GM23248 (cell line): ENCODE measurements at regions not wholly inside any gene's neighbourhood (a gene's known extent, or its start where the extent isn't known, plus 50 kb on each side); places are given as distances from the start of the nearest gene placed in this dataset.

ENCODE experiments used
- DNase-seq: peaks from one replicate; pipeline ENCODE4 v3.0.0-alpha.2; 2015
- H2AFZ ChIP-seq: fragments of 200-600 bp; sonication (generic); 2 replicates; pipeline ENCODE4 v1.6.1; 2016; ENCODE audit warnings: antibody characterized with exemption
- H3F3A ChIP-seq: fragments of 200-600 bp; sonication (generic); 2 replicates; pipeline ENCODE4 v1.6.1; 2016; ENCODE audit warnings: mild to moderate bottlenecking, antibody characterized with exemption, mixed run types; ENCODE audit not compliant: insufficient read depth
- H3K27ac ChIP-seq: fragments of 200-600 bp; sonication (generic); 2 replicates; pipeline ENCODE4 v1.5.1; 2016; ENCODE audit warnings: mild to moderate bottlenecking
- H3K27me3 ChIP-seq: fragments of 200-600 bp; sonication (generic); replicated peaks from 2 replicates; pipeline ENCODE4 v1.6.1; 2016; ENCODE audit warnings: mild to moderate bottlenecking; ENCODE audit not compliant: insufficient read depth
- H3K36me3 ChIP-seq: fragments of 200-600 bp; sonication (generic); 2 replicates; pipeline ENCODE4 v1.6.1; 2016; ENCODE audit warnings: low read depth, mild to moderate bottlenecking
- H3K4me1 ChIP-seq: fragments of 200-600 bp; sonication (generic); 2 replicates; pipeline ENCODE4 v1.6.1; 2016; ENCODE audit warnings: mild to moderate bottlenecking; ENCODE audit not compliant: insufficient read depth
- H3K4me2 ChIP-seq: fragments of 200-600 bp; sonication (generic); one replicate; pipeline ENCODE4 v1.6.1; 2016; ENCODE audit warnings: mild to moderate bottlenecking; ENCODE audit not compliant: unreplicated experiment
- H3K4me3 ChIP-seq: fragments of 200-600 bp; sonication (generic); 2 replicates; pipeline ENCODE4 v1.5.1; 2016; ENCODE audit warnings: mild to moderate bottlenecking
- H3K79me2 ChIP-seq: fragments of 200-600 bp; sonication (generic); 2 replicates; pipeline ENCODE4 v1.6.1; 2016; ENCODE audit warnings: mild to moderate bottlenecking; ENCODE audit not compliant: insufficient read depth
- H3K9ac ChIP-seq: fragments of 200-600 bp; sonication (generic); 2 replicates; pipeline ENCODE4 v1.6.1; 2016; ENCODE audit warnings: mild to moderate bottlenecking
- H3K9me2 ChIP-seq: fragments of 200-600 bp; sonication (generic); 2 replicates; pipeline ENCODE4 v1.6.1; 2016; ENCODE audit warnings: mixed run types, mild to moderate bottlenecking, moderate library complexity; ENCODE audit not compliant: insufficient read depth
- H3K9me3 ChIP-seq: fragments of 200-600 bp; sonication (generic); one replicate; pipeline ENCODE4 v1.6.1; 2017; ENCODE audit warnings: low read depth
- H4K20me1 ChIP-seq: fragments of 200-600 bp; sonication (generic); 2 replicates; pipeline ENCODE4 v1.6.0; 2016; ENCODE audit not compliant: insufficient read depth
- EZH2 ChIP-seq: fragments of 200-600 bp; sonication (generic); IDR thresholded peaks from 2 replicates; pipeline ENCODE4 v1.6.1; 2018; ENCODE audit warnings: antibody characterized with exemption, mild to moderate bottlenecking; ENCODE audit not compliant: insufficient read depth, poor library complexity, severe bottlenecking
- EZH2phosphoT487 ChIP-seq: fragments of 200-600 bp; sonication (generic); IDR thresholded peaks from 2 replicates; pipeline ENCODE4 v1.6.1; 2018; ENCODE audit warnings: antibody characterized with exemption, moderate library complexity, mild to moderate bottlenecking, low read depth; ENCODE audit not compliant: insufficient read depth
- WGBS, 2 experiments: methylation state at CpG; one replicate each; pipeline ENCODE4 v1.1.6; 2015 to 2017; ENCODE audit warnings: low lambda C conversion rate in 2 of 2, low coverage in 1 of 2; ENCODE audit errors: missing lambda C conversion rate in 2 of 2; 5-methylcytosine and 5-hydroxymethylcytosine counted together
- in situ Hi-C: fragments of 300-500 bp; cut with MboI; formaldehyde crosslinking; loops from 2 replicates; pipeline ENCODE4 v1.15.0; 2020

DNA sequence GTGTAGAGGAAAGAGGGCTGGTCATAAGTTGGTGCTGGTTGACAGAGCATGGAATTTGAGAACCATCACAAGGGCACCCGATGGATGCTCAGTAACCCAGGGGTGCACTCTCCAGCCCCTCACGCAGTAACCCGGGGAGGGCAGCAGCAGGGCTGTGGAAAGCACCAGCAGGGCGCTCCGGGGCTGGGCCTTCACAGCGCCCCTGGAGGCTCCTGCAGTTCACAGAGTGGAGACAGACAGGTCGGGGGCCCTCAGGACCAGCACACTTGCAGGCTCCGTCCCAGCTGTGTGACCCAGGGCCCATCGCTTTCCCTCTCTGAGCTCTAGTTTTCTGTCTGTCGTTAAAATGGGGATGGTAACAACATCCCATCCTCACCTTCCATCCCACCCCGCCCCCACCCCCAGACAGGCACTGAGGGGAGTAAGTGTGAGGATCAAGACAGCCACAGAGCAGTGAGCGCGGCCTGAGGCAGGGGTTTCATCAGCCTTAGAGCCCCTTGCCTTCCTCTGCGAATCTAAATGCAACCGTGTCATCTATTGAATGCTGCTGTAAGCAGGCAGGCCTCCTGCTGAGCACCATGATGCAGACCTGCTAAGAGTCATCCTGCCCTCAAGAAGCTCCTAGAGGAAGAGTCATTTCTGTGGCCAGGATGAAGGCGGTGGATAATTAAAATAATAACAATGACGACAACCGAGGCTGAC lies 90.2 kb upstream of the LINGO1 start:
- Histone ChIP-seq H4K20me1 (no peaks in the 10 kb centered on the region), H3K27me3 (0 out of 2 replicates have a peak, but pooled peaks cover 5% of the 10 kb centered on the region), H3K9ac (no peak overlapping the region), H3K4me1 (no peaks in the 10 kb centered on the region), H3K9me2 (no peaks in the 10 kb centered on the region), H3K9me3 (no peaks in the 10 kb centered on the region), H3K4me2 (no peak overlapping the region), H3K27ac (no peak overlapping the region), H3K4me3 (no peak overlapping the region), H3K36me3 (no peaks in the 10 kb centered on the region), H3F3A (no peaks in the 10 kb centered on the region), H3K79me2 (no peaks in the 10 kb centered on the region), H2AFZ (no peak overlapping the region)
- in situ Hi-C loops = no loop called here
- WGBS, 2 experiments = 53 to 62% methylated on average over 13 to 17 of the region's 18 CpGs
- DNase-seq = no peak
- TF ChIP-seq EZH2phosphoT487 (no peak), EZH2 (no peak)

DNA sequence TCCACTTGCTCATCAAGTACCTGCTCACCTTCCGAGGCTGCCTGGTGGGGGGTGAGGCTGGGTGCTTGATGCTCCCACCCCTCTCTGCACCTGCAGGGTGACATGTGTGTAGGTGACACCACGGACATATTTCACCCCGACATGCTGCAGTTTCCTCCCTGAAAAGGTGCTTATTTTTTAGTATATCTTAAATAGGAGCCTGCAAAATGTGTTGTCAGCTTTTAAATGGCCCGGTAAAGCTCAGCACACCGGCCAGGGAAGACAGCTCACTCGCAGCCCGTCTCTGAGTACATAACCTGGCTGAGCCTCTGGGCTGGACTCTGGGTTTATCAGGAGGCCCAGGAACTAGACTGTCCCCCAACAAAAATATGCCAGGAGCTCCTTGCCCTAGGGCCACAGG lies 89.3 kb upstream of the LINGO1 start:
- Histone ChIP-seq H3K9me3 (no peaks in the 10 kb centered on the region), H3K4me2 (no peak overlapping the region), H3K36me3 (no peaks in the 10 kb centered on the region), H3K4me1 (no peaks in the 10 kb centered on the region), H4K20me1 (no peaks in the 10 kb centered on the region), H3K27ac (no peak overlapping the region), H3K9me2 (no peaks in the 10 kb centered on the region), H3K79me2 (no peaks in the 10 kb centered on the region), H3F3A (no peaks in the 10 kb centered on the region), H3K4me3 (no peak overlapping the region), H3K9ac (no peak overlapping the region), H2AFZ (no peak overlapping the region), H3K27me3 (peaks cover 8% of the 10 kb centered on the region; the same call in 1 of the 2 replicates)
- no peak for DNase-seq
- TF ChIP-seq EZH2 (no peak), EZH2phosphoT487 (no peak)
- WGBS, 2 experiments = 53% methylated on average over 7 of the region's 7 CpGs
- in situ Hi-C loops = no loop called here

DNA sequence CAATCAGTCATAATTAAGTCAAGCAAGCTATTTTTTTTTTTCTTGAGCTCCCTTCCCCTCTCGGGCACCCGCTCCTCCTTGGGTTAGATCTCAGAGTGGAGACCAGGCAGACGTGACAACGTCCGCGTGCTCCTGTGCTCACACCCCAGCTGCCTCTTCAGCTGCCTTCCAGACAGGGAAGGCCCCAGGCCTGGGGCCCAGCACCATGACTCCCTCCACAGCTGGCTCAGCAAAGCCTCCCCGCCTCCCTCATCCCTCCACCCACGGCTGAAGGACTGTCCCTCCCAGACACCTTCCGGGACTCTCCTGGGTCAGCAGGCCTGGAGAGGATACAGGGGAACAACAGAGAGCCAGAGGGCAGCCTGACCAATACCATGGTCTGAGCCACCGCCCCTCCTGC lies 87.9 kb upstream of the LINGO1 start:
- no peaks in the 10 kb centered on the region for H3K36me3 ChIP-seq
- TF ChIP-seq EZH2phosphoT487 = no peak
- TF ChIP-seq EZH2 = no peak
- no peaks in the 10 kb centered on the region for H3K79me2 ChIP-seq
- H3K4me2 ChIP-seq = no peak overlapping the region
- H4K20me1 ChIP-seq = no peaks in the 10 kb centered on the region
- no peaks in the 10 kb centered on the region for H3F3A ChIP-seq
- peaks cover 19% of the 10 kb centered on the region; the same call in 1 of the 2 replicates for H3K27me3 ChIP-seq
- 32 to 41% methylated on average over 10 of the region's 10 CpGs for WGBS, 2 experiments
- DNase-seq = peak; percentile 12
- H3K4me1 ChIP-seq = no peaks in the 10 kb centered on the region
- no peak overlapping the region for H2AFZ ChIP-seq
- H3K4me3 ChIP-seq = no peak overlapping the region
- no peak overlapping the region for H3K27ac ChIP-seq
- in situ Hi-C loops = no loop called here
- no peaks in the 10 kb centered on the region for H3K9me3 ChIP-seq
- no peak overlapping the region for H3K9ac ChIP-seq
- H3K9me2 ChIP-seq = no peaks in the 10 kb centered on the region

DNA sequence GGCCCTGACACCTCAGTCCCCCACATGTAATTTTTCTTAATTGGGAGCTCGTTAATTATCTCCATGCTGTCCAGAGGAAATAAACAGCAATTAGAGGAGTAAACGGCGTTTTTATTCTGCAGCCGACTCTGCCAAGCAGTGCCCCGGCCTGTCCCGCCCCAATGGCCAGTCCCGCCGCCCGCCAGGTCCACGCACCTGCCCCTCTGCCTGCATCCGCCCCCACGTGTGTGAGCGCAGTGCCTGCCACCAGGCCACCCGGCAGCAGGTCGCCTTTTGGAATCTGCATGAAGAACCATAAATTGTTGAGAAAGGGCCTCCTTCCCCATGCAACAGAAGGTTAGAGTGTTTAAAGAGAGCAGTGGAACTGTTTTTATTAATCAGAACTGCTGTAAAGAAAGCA lies 87.5 kb upstream of the LINGO1 start:
- TF ChIP-seq EZH2 (no peak), EZH2phosphoT487 (no peak)
- Histone ChIP-seq H3K4me3 (no peak overlapping the region), H2AFZ (no peak overlapping the region), H3K9me2 (no peaks in the 10 kb centered on the region), H4K20me1 (no peaks in the 10 kb centered on the region), H3K4me1 (no peaks in the 10 kb centered on the region), H3K36me3 (no peaks in the 10 kb centered on the region), H3K27me3 (peaks cover 21% of the 10 kb centered on the region), H3K4me2 (no peak overlapping the region), H3K9ac (no peak overlapping the region), H3K79me2 (no peaks in the 10 kb centered on the region), H3F3A (no peaks in the 10 kb centered on the region), H3K27ac (no peak overlapping the region), H3K9me3 (no peaks in the 10 kb centered on the region)
- in situ Hi-C loops = no loop called here
- 36 to 45% methylated on average over 13 to 15 of the region's 15 CpGs for WGBS, 2 experiments
- no peak for DNase-seq
